ENCODE measurements at regions not wholly inside any gene's neighbourhood (a gene's known extent, or its start where the extent isn't known, plus 50 kb on each side); places are given as distances from the start of the nearest gene placed in this dataset.

DNA sequence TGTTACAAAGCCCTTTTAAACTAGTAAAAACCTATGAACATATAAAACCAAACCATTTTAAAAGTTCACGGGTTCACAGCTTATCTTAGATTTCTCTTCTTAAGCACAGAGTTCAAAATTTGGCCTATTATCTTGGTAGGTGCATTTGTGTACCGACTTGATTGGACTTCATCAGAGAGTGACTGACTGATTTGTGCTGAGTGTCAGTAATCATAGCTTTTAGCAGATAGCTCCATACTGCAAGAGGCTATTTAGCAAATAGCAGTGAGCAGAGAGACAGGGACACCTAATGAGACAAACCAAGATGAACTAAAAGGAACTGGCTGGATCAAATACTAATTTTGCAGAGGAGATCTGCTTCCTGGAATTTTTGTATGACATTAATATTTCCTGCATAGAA is 274.5 kb downstream of the PRR16 start:
- no peaks in the 10 kb centered on the region for H3K27me3 ChIP-seq (replicated peaks; ENCODE audit: control insufficient read depth, insufficient read depth, low read length)
- H3K36me3 ChIP-seq (ENCODE audit: control insufficient read depth, insufficient read depth, low read length, severe bottlenecking) = no peaks in the 10 kb centered on the region
- H3K9ac ChIP-seq (ENCODE audit: low read length) = no peak overlapping the region
- no peaks in the 10 kb centered on the region for H3K9me3 ChIP-seq (ENCODE audit: control insufficient read depth, low read length)
- H3K4me1 ChIP-seq (ENCODE audit: control insufficient read depth, insufficient read depth, low read length) = peaks cover 3% of the 10 kb centered on the region
- H3K4me3 ChIP-seq (ENCODE audit: low read length) = no peak overlapping the region
- no peak for DNase-seq (ENCODE audit: low read depth)

DNA sequence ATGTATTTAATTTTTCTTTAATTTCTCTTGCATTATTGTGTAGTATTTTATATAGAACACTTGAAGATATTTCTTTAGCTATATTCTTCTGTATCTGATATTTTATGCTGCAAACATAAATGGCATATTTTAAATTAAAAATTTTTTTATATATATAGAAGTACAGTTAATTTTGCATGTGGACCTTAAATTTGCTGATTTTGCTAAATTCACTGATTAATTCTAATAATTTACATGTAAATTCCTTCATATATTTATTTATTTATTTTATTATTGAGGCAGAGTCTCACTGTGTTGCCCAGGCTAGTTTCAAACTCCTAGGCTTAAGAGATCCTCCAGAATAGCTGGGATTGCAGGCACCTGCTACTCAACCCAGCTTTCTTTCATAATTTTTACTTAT is 276.9 kb downstream of the PRR16 start:
- Histone ChIP-seq H3K4me3 (ENCODE audit: low read length) (no peak overlapping the region), H3K36me3 (ENCODE audit: control insufficient read depth, insufficient read depth, low read length, severe bottlenecking) (no peaks in the 10 kb centered on the region), H3K27me3 (replicated peaks; ENCODE audit: control insufficient read depth, insufficient read depth, low read length) (no peaks in the 10 kb centered on the region), H3K9ac (ENCODE audit: low read length) (no peak overlapping the region), H3K4me1 (ENCODE audit: control insufficient read depth, insufficient read depth, low read length) (no peaks in the 10 kb centered on the region), H3K9me3 (ENCODE audit: control insufficient read depth, low read length) (no peaks in the 10 kb centered on the region)
- no peak for DNase-seq (ENCODE audit: low read depth)

DNA sequence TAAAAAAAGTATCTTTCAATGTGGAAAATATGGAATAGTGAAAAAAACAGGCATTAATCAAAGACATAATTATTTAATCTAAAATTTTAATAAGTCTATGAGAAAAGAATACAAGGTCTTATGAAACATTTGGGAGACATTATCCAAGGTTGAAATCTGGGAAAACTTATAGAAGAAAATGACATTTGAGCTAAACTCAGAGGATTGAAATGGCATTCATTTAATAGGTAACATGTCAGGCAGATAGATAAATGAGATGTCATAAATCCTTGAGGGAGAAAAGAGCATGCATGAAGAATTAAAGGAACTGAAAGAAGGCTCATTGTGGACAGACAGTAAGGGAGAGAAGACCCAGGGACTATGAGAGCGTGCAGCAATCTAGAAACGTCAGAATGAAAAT is 284.4 kb downstream of the PRR16 start:
- H3K9me3 ChIP-seq (ENCODE audit: control insufficient read depth, low read length) = no peaks in the 10 kb centered on the region
- no peaks in the 10 kb centered on the region for H3K4me1 ChIP-seq (ENCODE audit: control insufficient read depth, insufficient read depth, low read length)
- H3K27me3 ChIP-seq (replicated peaks; ENCODE audit: control insufficient read depth, insufficient read depth, low read length) = no peaks in the 10 kb centered on the region
- no peak overlapping the region for H3K9ac ChIP-seq (ENCODE audit: low read length)
- DNase-seq (ENCODE audit: low read depth) = no peak
- no peaks in the 10 kb centered on the region for H3K36me3 ChIP-seq (ENCODE audit: control insufficient read depth, insufficient read depth, low read length, severe bottlenecking)
- H3K4me3 ChIP-seq (ENCODE audit: low read length) = no peak overlapping the region

DNA sequence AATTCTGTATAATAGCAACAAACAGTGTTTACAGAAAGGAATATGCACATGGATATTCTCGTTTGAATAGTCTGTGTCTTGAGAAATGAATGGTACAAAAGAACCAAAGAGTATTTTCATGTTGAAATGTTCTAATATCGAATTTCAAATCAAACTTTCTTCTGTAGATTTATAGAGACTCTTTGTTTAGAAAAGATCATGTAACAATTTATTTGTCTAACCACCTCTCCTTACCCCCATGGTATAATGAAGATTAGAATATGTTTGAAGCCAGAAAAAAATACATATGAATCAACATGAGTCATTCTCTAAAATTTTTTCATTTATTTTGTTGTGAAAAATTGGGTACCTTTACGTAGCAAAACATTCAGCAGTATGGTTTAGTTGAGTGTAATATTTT is 285.6 kb downstream of the PRR16 start:
- no peaks in the 10 kb centered on the region for H3K4me1 ChIP-seq (ENCODE audit: control insufficient read depth, insufficient read depth, low read length)
- DNase-seq (ENCODE audit: low read depth) = no peak
- no peaks in the 10 kb centered on the region for H3K36me3 ChIP-seq (ENCODE audit: control insufficient read depth, insufficient read depth, low read length, severe bottlenecking)
- no peaks in the 10 kb centered on the region for H3K27me3 ChIP-seq (replicated peaks; ENCODE audit: control insufficient read depth, insufficient read depth, low read length)
- no peak overlapping the region for H3K9ac ChIP-seq (ENCODE audit: low read length)
- no peaks in the 10 kb centered on the region for H3K9me3 ChIP-seq (ENCODE audit: control insufficient read depth, low read length)
- H3K4me3 ChIP-seq (ENCODE audit: low read length) = no peak overlapping the region

DNA sequence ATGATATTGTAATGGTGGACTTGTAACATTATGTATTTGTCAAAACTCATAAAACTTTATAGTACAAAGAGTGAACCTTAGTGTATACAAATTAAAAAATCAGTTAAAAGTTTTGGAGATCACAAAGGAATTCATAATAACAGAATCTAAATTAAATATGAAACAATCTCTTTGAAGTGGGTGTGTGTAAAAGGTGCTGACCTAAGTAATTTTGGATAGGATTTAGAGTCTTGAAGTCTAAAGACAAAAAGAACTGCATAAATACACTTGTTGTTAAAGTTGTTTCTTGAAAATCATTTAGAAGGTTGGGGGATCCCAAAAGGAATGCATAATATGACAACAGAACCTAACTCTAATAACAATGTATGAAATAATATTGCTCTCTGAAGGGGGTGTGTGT is 295.5 kb downstream of the PRR16 start:
- no peak for DNase-seq (ENCODE audit: low read depth)
- Histone ChIP-seq H3K9ac (ENCODE audit: low read length) (no peak overlapping the region), H3K4me1 (ENCODE audit: control insufficient read depth, insufficient read depth, low read length) (no peaks in the 10 kb centered on the region), H3K27me3 (replicated peaks; ENCODE audit: control insufficient read depth, insufficient read depth, low read length) (no peaks in the 10 kb centered on the region), H3K36me3 (ENCODE audit: control insufficient read depth, insufficient read depth, low read length, severe bottlenecking) (no peaks in the 10 kb centered on the region), H3K4me3 (ENCODE audit: low read length) (no peak overlapping the region), H3K9me3 (ENCODE audit: control insufficient read depth, low read length) (peaks cover 7% of the 10 kb centered on the region)

DNA sequence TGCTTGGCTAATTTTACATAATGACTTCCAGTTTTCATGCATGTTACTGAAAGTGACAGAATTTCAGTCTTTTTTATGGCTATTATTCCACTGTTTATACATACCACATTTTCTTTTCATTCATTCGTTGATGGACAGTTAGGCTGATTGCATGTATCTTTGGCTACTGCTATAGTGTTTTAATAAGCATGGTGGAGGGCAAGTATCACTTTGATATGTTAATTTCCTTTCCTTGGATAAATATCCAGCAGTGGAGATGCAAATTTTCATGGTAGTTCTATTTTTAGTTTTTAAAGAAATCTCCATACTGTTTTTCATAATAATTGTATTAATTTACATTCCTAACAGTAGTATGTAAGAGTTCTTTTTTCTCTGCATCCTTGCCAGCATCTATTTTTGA is 297.9 kb downstream of the PRR16 start:
- no peaks in the 10 kb centered on the region for H3K9me3 ChIP-seq (ENCODE audit: control insufficient read depth, low read length)
- H3K4me1 ChIP-seq (ENCODE audit: control insufficient read depth, insufficient read depth, low read length) = peaks cover 17% of the 10 kb centered on the region
- H3K27me3 ChIP-seq (replicated peaks; ENCODE audit: control insufficient read depth, insufficient read depth, low read length) = no peaks in the 10 kb centered on the region
- H3K9ac ChIP-seq (ENCODE audit: low read length) = no peak overlapping the region
- no peak for DNase-seq (ENCODE audit: low read depth)
- H3K36me3 ChIP-seq (ENCODE audit: control insufficient read depth, insufficient read depth, low read length, severe bottlenecking) = no peaks in the 10 kb centered on the region
- no peak overlapping the region for H3K4me3 ChIP-seq (ENCODE audit: low read length)

DNA sequence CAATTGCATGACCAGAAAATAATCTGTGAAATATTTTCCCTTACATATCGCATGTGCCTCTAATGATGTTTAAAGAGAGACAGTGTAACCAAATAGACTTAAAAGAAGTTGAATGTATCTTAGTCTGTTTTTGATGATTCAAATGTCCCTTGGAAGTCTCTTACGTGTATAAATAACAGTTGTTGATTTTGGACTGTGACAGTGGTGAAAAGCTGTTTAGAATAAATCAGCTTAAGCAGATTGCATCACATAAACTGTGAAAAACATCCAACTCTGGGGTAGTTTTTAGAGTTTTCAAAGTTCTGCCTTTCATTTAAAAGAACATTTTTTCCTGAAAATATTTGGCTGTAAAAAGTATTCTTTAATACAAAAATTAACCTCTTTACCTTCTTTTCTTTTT is 301.1 kb downstream of the PRR16 start:
- Histone ChIP-seq H3K9ac (ENCODE audit: low read length) (no peak overlapping the region), H3K27me3 (replicated peaks; ENCODE audit: control insufficient read depth, insufficient read depth, low read length) (no peaks in the 10 kb centered on the region), H3K4me3 (ENCODE audit: low read length) (no peak overlapping the region), H3K4me1 (ENCODE audit: control insufficient read depth, insufficient read depth, low read length) (peaks cover 40% of the 10 kb centered on the region), H3K36me3 (ENCODE audit: control insufficient read depth, insufficient read depth, low read length, severe bottlenecking) (no peaks in the 10 kb centered on the region), H3K9me3 (ENCODE audit: control insufficient read depth, low read length) (no peaks in the 10 kb centered on the region)
- DNase-seq (ENCODE audit: low read depth) = peak; percentile 81

DNA sequence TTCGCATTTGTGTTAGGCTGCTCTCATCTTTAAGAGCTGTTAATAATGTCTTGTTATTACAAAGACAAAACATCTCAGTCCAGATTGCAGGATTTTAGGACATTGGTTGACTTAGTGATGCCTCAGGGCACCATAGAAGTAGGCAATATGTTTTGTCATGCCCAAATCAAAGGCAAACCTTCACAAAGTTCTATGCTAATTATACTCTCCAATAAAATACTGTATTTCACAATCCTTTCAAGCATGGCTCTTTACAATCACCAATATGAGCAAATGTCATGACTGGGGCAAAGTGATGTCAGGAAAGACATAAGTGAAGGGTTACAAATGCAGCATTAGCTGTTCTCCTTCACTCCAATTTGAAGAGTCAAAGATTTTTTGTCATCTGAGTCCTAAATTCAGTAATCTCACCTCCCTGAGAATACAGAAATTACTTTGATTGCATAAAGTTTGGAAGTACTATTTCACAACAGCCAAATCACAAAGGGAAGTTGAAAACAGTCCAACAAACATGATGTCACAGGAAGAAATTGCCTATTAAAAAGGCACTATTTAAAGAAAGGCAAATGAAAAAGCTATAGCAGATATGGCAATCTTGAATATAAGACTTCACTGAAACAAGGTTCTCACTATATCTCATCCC is 303.2 kb downstream of the PRR16 start:
- H3K9ac ChIP-seq (ENCODE audit: low read length) = no peak overlapping the region
- H3K27me3 ChIP-seq (replicated peaks; ENCODE audit: control insufficient read depth, insufficient read depth, low read length) = no peaks in the 10 kb centered on the region
- peak; percentile 92 for DNase-seq (ENCODE audit: low read depth)
- no peaks in the 10 kb centered on the region for H3K36me3 ChIP-seq (ENCODE audit: control insufficient read depth, insufficient read depth, low read length, severe bottlenecking)
- peaks cover 41% of the 10 kb centered on the region for H3K4me1 ChIP-seq (ENCODE audit: control insufficient read depth, insufficient read depth, low read length)
- no peaks in the 10 kb centered on the region for H3K9me3 ChIP-seq (ENCODE audit: control insufficient read depth, low read length)
- H3K4me3 ChIP-seq (ENCODE audit: low read length) = no peak overlapping the region

DNA sequence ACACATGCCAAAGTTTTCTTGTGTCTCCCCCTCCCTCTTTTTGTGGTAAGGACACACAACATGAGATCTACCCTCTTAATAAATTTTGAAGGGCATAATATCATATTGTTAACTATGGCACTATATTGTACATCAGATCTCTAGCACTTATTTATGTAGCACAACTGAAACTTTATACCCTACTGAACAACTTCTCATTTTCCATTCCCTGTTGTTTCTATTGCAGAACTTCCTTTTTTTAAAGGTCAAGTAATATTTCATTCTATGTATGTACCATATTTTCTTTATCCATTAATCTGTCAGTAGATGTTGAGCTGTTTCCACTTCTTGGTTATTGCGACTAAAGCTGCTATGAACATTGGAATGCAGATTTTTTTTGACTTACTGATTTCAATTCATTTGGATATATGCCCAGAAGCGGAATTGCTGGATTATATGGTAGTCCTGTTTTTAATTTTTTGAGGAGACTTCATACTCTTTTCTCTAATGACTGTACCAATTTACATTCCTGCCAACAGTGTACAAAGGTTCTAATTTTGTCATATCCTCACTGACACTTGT is 305.3 kb downstream of the PRR16 start:
- H3K27me3 ChIP-seq (replicated peaks; ENCODE audit: control insufficient read depth, insufficient read depth, low read length) = no peaks in the 10 kb centered on the region

DNA sequence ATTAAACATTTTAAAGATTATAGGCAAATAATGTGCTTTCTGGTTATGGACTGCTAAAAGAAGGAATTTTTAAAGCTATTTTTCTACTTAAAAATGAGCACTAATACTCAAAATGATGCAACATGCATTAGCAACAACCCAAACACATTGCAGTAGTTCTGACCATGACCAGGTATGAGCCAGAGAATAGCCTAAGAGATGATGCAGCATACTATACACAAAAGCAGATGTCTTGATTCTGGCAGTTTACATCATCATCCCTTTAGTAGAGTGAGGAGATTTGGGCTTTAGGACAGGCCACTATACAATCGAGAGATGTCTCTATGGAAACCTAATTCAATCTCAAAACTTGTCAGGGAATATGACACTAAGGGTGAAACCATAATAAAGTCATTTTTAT is 307.1 kb downstream of the PRR16 start:
- Histone ChIP-seq H3K9me3 (ENCODE audit: control insufficient read depth, low read length) (no peaks in the 10 kb centered on the region), H3K4me3 (ENCODE audit: low read length) (no peak overlapping the region), H3K27me3 (replicated peaks; ENCODE audit: control insufficient read depth, insufficient read depth, low read length) (no peaks in the 10 kb centered on the region), H3K4me1 (ENCODE audit: control insufficient read depth, insufficient read depth, low read length) (peaks cover 27% of the 10 kb centered on the region), H3K36me3 (ENCODE audit: control insufficient read depth, insufficient read depth, low read length, severe bottlenecking) (no peaks in the 10 kb centered on the region), H3K9ac (ENCODE audit: low read length) (no peak overlapping the region)
- peak; percentile 9 for DNase-seq (ENCODE audit: low read depth)

More for the DNA sequence above, 305.3 kb downstream of the PRR16 start:
- no peak overlapping the region for H3K4me3 ChIP-seq (ENCODE audit: low read length)
- no peaks in the 10 kb centered on the region for H3K9me3 ChIP-seq (ENCODE audit: control insufficient read depth, low read length)
- peak; percentile 60 for DNase-seq (ENCODE audit: low read depth)
- no peaks in the 10 kb centered on the region for H3K36me3 ChIP-seq (ENCODE audit: control insufficient read depth, insufficient read depth, low read length, severe bottlenecking)
- peaks cover 41% of the 10 kb centered on the region for H3K4me1 ChIP-seq (ENCODE audit: control insufficient read depth, insufficient read depth, low read length)
- H3K9ac ChIP-seq (ENCODE audit: low read length) = no peak overlapping the region

DNA sequence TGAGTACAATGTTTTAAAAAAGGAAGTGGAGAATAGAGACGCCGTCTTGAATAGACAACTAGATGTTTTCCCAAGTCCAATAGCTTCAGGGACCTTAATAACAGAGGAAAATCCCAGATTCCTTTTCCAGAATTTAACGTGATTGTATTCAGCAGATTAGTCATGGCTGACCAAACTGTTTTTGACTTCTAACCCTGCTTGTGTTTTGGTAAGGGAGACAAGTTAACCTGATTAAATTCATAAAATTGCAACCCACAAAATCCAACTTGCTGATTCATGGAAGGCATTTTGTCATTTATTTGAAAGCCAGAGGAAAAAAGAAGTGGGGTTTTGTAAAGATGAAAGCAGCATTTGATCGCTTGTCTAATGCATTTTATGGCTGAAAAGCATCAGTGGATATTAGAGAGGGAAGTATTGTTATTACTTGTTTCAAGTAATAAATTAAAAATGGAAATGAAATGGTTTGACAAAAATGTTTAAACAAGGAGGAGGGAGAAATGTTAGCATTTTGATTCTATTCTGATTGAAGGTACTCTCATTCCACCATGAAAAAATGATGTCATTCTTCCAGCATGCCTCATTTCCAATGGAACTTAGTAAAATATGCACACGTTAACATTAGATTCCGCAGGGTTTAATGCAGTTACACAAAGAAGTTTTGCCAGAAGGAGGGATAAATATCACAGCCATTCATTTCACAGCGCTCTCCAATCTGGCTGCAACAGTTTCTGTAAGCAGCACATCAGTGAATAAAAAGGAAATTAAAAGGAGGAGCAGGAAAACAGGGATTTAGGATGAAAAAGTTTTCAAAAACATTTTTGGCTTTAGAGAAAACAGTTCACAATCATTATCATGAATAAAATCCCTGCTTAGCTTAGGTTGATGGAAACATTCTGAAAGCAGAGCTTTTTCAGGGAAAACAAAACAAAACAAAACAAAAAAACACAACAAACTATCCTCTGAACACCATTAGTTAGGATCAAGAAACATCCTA is 314.7 kb downstream of the PRR16 start:
- DNase-seq (ENCODE audit: low read depth) = peak; percentile 75
- H3K9ac ChIP-seq (ENCODE audit: low read length) = peak overlapping the region; percentile 53
- H3K27me3 ChIP-seq (replicated peaks; ENCODE audit: control insufficient read depth, insufficient read depth, low read length) = no peaks in the 10 kb centered on the region
- no peaks in the 10 kb centered on the region for H3K9me3 ChIP-seq (ENCODE audit: control insufficient read depth, low read length)
- peak overlapping the region; percentile 67 for H3K4me3 ChIP-seq (ENCODE audit: low read length)
- H3K36me3 ChIP-seq (ENCODE audit: control insufficient read depth, insufficient read depth, low read length, severe bottlenecking) = no peaks in the 10 kb centered on the region
- peaks cover 16% of the 10 kb centered on the region for H3K4me1 ChIP-seq (ENCODE audit: control insufficient read depth, insufficient read depth, low read length)
